ENCODE measurements at regions not wholly inside any gene's neighbourhood (a gene's known extent, or its start where the extent isn't known, plus 50 kb on each side); places are given as distances from the start of the nearest gene placed in this dataset.
"Not testable (repeated sequence)": the region's sequence is repeated elsewhere in the genome, so short reads cannot be mapped to it uniquely, and the experiment has no call there.

- Histone ChIP-seq H3K4me3 (ENCODE audit: low read depth in 1 of 2, low read length in 2 of 2) (no peak overlapping the region), H3K27ac (ENCODE audit: low read depth in 2 of 2, low read length in 1 of 2) (no peak overlapping the region), H3K4me1 (ENCODE audit: control insufficient read depth in 2 of 2, insufficient read depth in 2 of 2, low read length in 1 of 2) (no peaks in the 10 kb centered on the region), H3K27me3 (ENCODE audit: control insufficient read depth in 1 of 2, insufficient read depth in 2 of 2, low read length in 2 of 2) (no peaks in the 10 kb centered on the region), H3K36me3 (ENCODE audit: control insufficient read depth in 2 of 2, insufficient read depth in 2 of 2, low read length in 1 of 2) (no peaks in the 10 kb centered on the region), H3K9me3 (ENCODE audit: control insufficient read depth in 2 of 2, insufficient read depth in 1 of 2, low read depth in 1 of 2, low read length in 1 of 2) (peaks cover 2 to 3% of the 10 kb centered on the region in 2 donors)
- 54 to 55% methylated on average over 2 of the region's 2 CpGs for WGBS, 2 donors
Measured at GRCh38 chr10:8670461-8670860, 616.0 kb downstream of the GATA3 start.

GRCh38 chr10:8674230-8674629 lies 619.7 kb downstream of the GATA3 start:
- H3K9me3 ChIP-seq (ENCODE audit: control insufficient read depth in 2 of 2, insufficient read depth in 1 of 2, low read depth in 1 of 2, low read length in 1 of 2) = peaks cover 0 to 3% of the 10 kb centered on the region in 2 donors
- H3K36me3 ChIP-seq (ENCODE audit: control insufficient read depth in 2 of 2, insufficient read depth in 2 of 2, low read length in 1 of 2) = no peaks in the 10 kb centered on the region
- H3K27me3 ChIP-seq (ENCODE audit: control insufficient read depth in 1 of 2, insufficient read depth in 2 of 2, low read length in 2 of 2) = no peaks in the 10 kb centered on the region
- no peaks in the 10 kb centered on the region for H3K4me1 ChIP-seq (ENCODE audit: control insufficient read depth in 2 of 2, insufficient read depth in 2 of 2, low read length in 1 of 2)
- H3K27ac ChIP-seq (ENCODE audit: low read depth in 2 of 2, low read length in 1 of 2) = no peak overlapping the region
- WGBS, 2 donors = 42 to 78% methylated on average over 3 of the region's 3 CpGs
- H3K4me3 ChIP-seq (ENCODE audit: low read depth in 1 of 2, low read length in 2 of 2) = no peak overlapping the region

- no peaks in the 10 kb centered on the region for H3K4me1 ChIP-seq (ENCODE audit: control insufficient read depth in 2 of 2, insufficient read depth in 2 of 2, low read length in 1 of 2)
- 39 to 45% methylated on average over 6 of the region's 6 CpGs for WGBS, 2 donors
- no peaks in the 10 kb centered on the region for H3K36me3 ChIP-seq (ENCODE audit: control insufficient read depth in 2 of 2, insufficient read depth in 2 of 2, low read length in 1 of 2)
- H3K27ac ChIP-seq (ENCODE audit: low read depth in 2 of 2, low read length in 1 of 2) = no peak overlapping the region
- H3K4me3 ChIP-seq (ENCODE audit: low read depth in 1 of 2, low read length in 2 of 2) = no peak overlapping the region
- no peaks in the 10 kb centered on the region for H3K9me3 ChIP-seq (ENCODE audit: control insufficient read depth in 2 of 2, insufficient read depth in 1 of 2, low read depth in 1 of 2, low read length in 1 of 2)
- H3K27me3 ChIP-seq (ENCODE audit: control insufficient read depth in 1 of 2, insufficient read depth in 2 of 2, low read length in 2 of 2) = no peaks in the 10 kb centered on the region
Measured at GRCh38 chr10:8677642-8678041, 623.2 kb downstream of the GATA3 start.

GRCh38 chr10:8684916-8685315 lies 630.4 kb downstream of the GATA3 start:
- H3K9me3 ChIP-seq (ENCODE audit: control insufficient read depth in 2 of 2, insufficient read depth in 1 of 2, low read depth in 1 of 2, low read length in 1 of 2); H3K36me3 ChIP-seq (ENCODE audit: control insufficient read depth in 2 of 2, insufficient read depth in 2 of 2, low read length in 1 of 2); H3K27ac ChIP-seq (ENCODE audit: low read depth in 2 of 2, low read length in 1 of 2); H3K4me1 ChIP-seq (ENCODE audit: control insufficient read depth in 2 of 2, insufficient read depth in 2 of 2, low read length in 1 of 2); H3K4me3 ChIP-seq (ENCODE audit: low read depth in 1 of 2, low read length in 2 of 2); H3K27me3 ChIP-seq (ENCODE audit: control insufficient read depth in 1 of 2, insufficient read depth in 2 of 2, low read length in 2 of 2): not testable (repeated sequence)
- 90 to 91% methylated on average over 3 of the region's 3 CpGs for WGBS, 2 donors

GRCh38 chr10:8688881-8689280 lies 634.4 kb downstream of the GATA3 start:
- WGBS, 2 donors = 39% methylated on average over 4 of the region's 4 CpGs
- Histone ChIP-seq H3K27me3 (ENCODE audit: control insufficient read depth in 1 of 2, insufficient read depth in 2 of 2, low read length in 2 of 2) (no peaks in the 10 kb centered on the region), H3K4me1 (ENCODE audit: control insufficient read depth in 2 of 2, insufficient read depth in 2 of 2, low read length in 1 of 2) (no peaks in the 10 kb centered on the region), H3K4me3 (ENCODE audit: low read depth in 1 of 2, low read length in 2 of 2) (no peak overlapping the region), H3K27ac (ENCODE audit: low read depth in 2 of 2, low read length in 1 of 2) (no peak overlapping the region), H3K9me3 (ENCODE audit: control insufficient read depth in 2 of 2, insufficient read depth in 1 of 2, low read depth in 1 of 2, low read length in 1 of 2) (no peaks in the 10 kb centered on the region), H3K36me3 (ENCODE audit: control insufficient read depth in 2 of 2, insufficient read depth in 2 of 2, low read length in 1 of 2) (no peaks in the 10 kb centered on the region)

- 47 to 54% methylated on average over 5 of the region's 5 CpGs for WGBS, 2 donors
- no peak overlapping the region for H3K27ac ChIP-seq (ENCODE audit: low read depth in 2 of 2, low read length in 1 of 2)
- H3K9me3 ChIP-seq (ENCODE audit: control insufficient read depth in 2 of 2, insufficient read depth in 1 of 2, low read depth in 1 of 2, low read length in 1 of 2) = no peaks in the 10 kb centered on the region
- no peaks in the 10 kb centered on the region for H3K27me3 ChIP-seq (ENCODE audit: control insufficient read depth in 1 of 2, insufficient read depth in 2 of 2, low read length in 2 of 2)
- no peaks in the 10 kb centered on the region for H3K4me1 ChIP-seq (ENCODE audit: control insufficient read depth in 2 of 2, insufficient read depth in 2 of 2, low read length in 1 of 2)
- H3K4me3 ChIP-seq (ENCODE audit: low read depth in 1 of 2, low read length in 2 of 2) = no peak overlapping the region
- H3K36me3 ChIP-seq (ENCODE audit: control insufficient read depth in 2 of 2, insufficient read depth in 2 of 2, low read length in 1 of 2) = no peaks in the 10 kb centered on the region
Measured at GRCh38 chr10:8691498-8692017, 637.1 kb downstream of the GATA3 start.

GRCh38 chr10:8693635-8694034 lies 639.1 kb downstream of the GATA3 start:
- not testable (repeated sequence) for H3K9me3 ChIP-seq (ENCODE audit: control insufficient read depth in 2 of 2, insufficient read depth in 1 of 2, low read depth in 1 of 2, low read length in 1 of 2); H3K4me1 ChIP-seq (ENCODE audit: control insufficient read depth in 2 of 2, insufficient read depth in 2 of 2, low read length in 1 of 2); H3K27me3 ChIP-seq (ENCODE audit: control insufficient read depth in 1 of 2, insufficient read depth in 2 of 2, low read length in 2 of 2); H3K4me3 ChIP-seq (ENCODE audit: low read depth in 1 of 2, low read length in 2 of 2); H3K27ac ChIP-seq (ENCODE audit: low read depth in 2 of 2, low read length in 1 of 2); H3K36me3 ChIP-seq (ENCODE audit: control insufficient read depth in 2 of 2, insufficient read depth in 2 of 2, low read length in 1 of 2)
- WGBS, 2 donors = 80 to 85% methylated on average over 2 of the region's 2 CpGs

- no peak overlapping the region for H3K27ac ChIP-seq (ENCODE audit: low read depth in 2 of 2, low read length in 1 of 2)
Measured at GRCh38 chr10:8696746-8697145, 642.3 kb downstream of the GATA3 start.

GRCh38 chr10:8700689-8701088 lies 646.2 kb downstream of the GATA3 start:
- H3K4me3 ChIP-seq (ENCODE audit: low read depth in 1 of 2, low read length in 2 of 2) = no peak overlapping the region
- no peaks in the 10 kb centered on the region for H3K4me1 ChIP-seq (ENCODE audit: control insufficient read depth in 2 of 2, insufficient read depth in 2 of 2, low read length in 1 of 2)
- H3K27ac ChIP-seq (ENCODE audit: low read depth in 2 of 2, low read length in 1 of 2) = no peak overlapping the region
- H3K36me3 ChIP-seq (ENCODE audit: control insufficient read depth in 2 of 2, insufficient read depth in 2 of 2, low read length in 1 of 2) = no peaks in the 10 kb centered on the region
- peaks cover 0 to 2% of the 10 kb centered on the region in 2 donors for H3K9me3 ChIP-seq (ENCODE audit: control insufficient read depth in 2 of 2, insufficient read depth in 1 of 2, low read depth in 1 of 2, low read length in 1 of 2)
- H3K27me3 ChIP-seq (ENCODE audit: control insufficient read depth in 1 of 2, insufficient read depth in 2 of 2, low read length in 2 of 2) = no peaks in the 10 kb centered on the region

More at GRCh38 chr10:8696746-8697145, 642.3 kb downstream of the GATA3 start:
- WGBS, 2 donors = 78 to 79% methylated on average over 6 of the region's 6 CpGs
- Histone ChIP-seq H3K4me3 (ENCODE audit: low read depth in 1 of 2, low read length in 2 of 2) (no peak overlapping the region), H3K9me3 (ENCODE audit: control insufficient read depth in 2 of 2, insufficient read depth in 1 of 2, low read depth in 1 of 2, low read length in 1 of 2) (peaks cover 0 to 2% of the 10 kb centered on the region in 2 donors), H3K36me3 (ENCODE audit: control insufficient read depth in 2 of 2, insufficient read depth in 2 of 2, low read length in 1 of 2) (no peaks in the 10 kb centered on the region), H3K27me3 (ENCODE audit: control insufficient read depth in 1 of 2, insufficient read depth in 2 of 2, low read length in 2 of 2) (no peaks in the 10 kb centered on the region), H3K4me1 (ENCODE audit: control insufficient read depth in 2 of 2, insufficient read depth in 2 of 2, low read length in 1 of 2) (no peaks in the 10 kb centered on the region)

GRCh38 chr10:8702181-8702580 lies 647.7 kb downstream of the GATA3 start:
- no peak overlapping the region for H3K4me3 ChIP-seq (ENCODE audit: low read depth in 1 of 2, low read length in 2 of 2)
- no peaks in the 10 kb centered on the region for H3K36me3 ChIP-seq (ENCODE audit: control insufficient read depth in 2 of 2, insufficient read depth in 2 of 2, low read length in 1 of 2)
- H3K9me3 ChIP-seq (ENCODE audit: control insufficient read depth in 2 of 2, insufficient read depth in 1 of 2, low read depth in 1 of 2, low read length in 1 of 2) = peaks cover 0 to 2% of the 10 kb centered on the region in 2 donors
- H3K4me1 ChIP-seq (ENCODE audit: control insufficient read depth in 2 of 2, insufficient read depth in 2 of 2, low read length in 1 of 2) = no peaks in the 10 kb centered on the region
- WGBS, 2 donors = 73 to 75% methylated on average over 4 of the region's 4 CpGs
- H3K27me3 ChIP-seq (ENCODE audit: control insufficient read depth in 1 of 2, insufficient read depth in 2 of 2, low read length in 2 of 2) = no peaks in the 10 kb centered on the region
- H3K27ac ChIP-seq (ENCODE audit: low read depth in 2 of 2, low read length in 1 of 2) = no peak overlapping the region

Measured in esophagus (tissue), 2 donors.